Upper lobe of left lung (tissue), 6 donors: ENCODE measurements at regions not wholly inside any gene's neighbourhood (a gene's known extent, or its start where the extent isn't known, plus 50 kb on each side); places are given as distances from the start of the nearest gene placed in this dataset.

Experiments used
- ATAC-seq, 2 donors: fragments of 200-7000 bp; cut with Tn5 transposase; one replicate each; pipeline ENCODE4 v1.9.1; 2022; ENCODE audit warnings: mild to moderate bottlenecking in 2 of 2, moderate library complexity in 2 of 2; ENCODE audit not compliant: low FRiP score in 2 of 2
- DNase-seq, 2 donors: peaks; one replicate each; pipeline ENCODE4 v3.0.0-alpha.2; 2019 to 2020
- H3K27ac ChIP-seq, 4 donors: fragments of 200-600 bp; sonication (generic); one replicate each; pipeline ENCODE4 v1.5.1; 2016 to 2019
- H3K27me3 ChIP-seq, 4 donors: fragments of 200-600 bp; sonication (generic); one replicate each; pipeline ENCODE4 v1.5.1; 2017 to 2019
- H3K36me3 ChIP-seq, 4 donors: fragments of 200-600 bp; sonication (generic); one replicate each; pipeline ENCODE4 v1.5.1; 2016 to 2019
- H3K4me1 ChIP-seq, 4 donors: fragments of 200-600 bp; sonication (generic); one replicate each; pipeline ENCODE4 v1.5.1; 2018 to 2019
- H3K4me3 ChIP-seq, 4 donors: fragments of 200-600 bp; sonication (generic); one replicate each; pipeline ENCODE4 v1.5.1; 2017 to 2019; ENCODE audit warnings: mild to moderate bottlenecking in 2 of 4, moderate library complexity in 1 of 4
- H3K9me3 ChIP-seq, 4 donors: fragments of 200-600 bp; sonication (generic); one replicate each; pipeline ENCODE4 v1.5.1; 2018 to 2019
- CTCF ChIP-seq, 6 experiments: fragments of 450-650 bp in 4 of 6; fragments of 200-600 bp in 2 of 6; sonication (generic) in 2 of 6; IDR thresholded peaks; one replicate each; pipeline ENCODE4 v1.5.1; 2016 to 2019; ENCODE audit warnings: antibody characterized with exemption in 6 of 6
- EP300 ChIP-seq, 4 donors: sonication (generic); formaldehyde crosslinking; IDR thresholded peaks; one replicate each; pipeline ENCODE4 v1.5.1; 2017; ENCODE audit warnings: antibody characterized with exemption in 4 of 4, control low read depth in 2 of 4
- POLR2A ChIP-seq, 4 donors: fragments of 450-650 bp; IDR thresholded peaks; one replicate each; pipeline ENCODE4 v1.5.1; 2016 to 2017; ENCODE audit warnings: antibody characterized with exemption in 4 of 4, mild to moderate bottlenecking in 2 of 4
- POLR2AphosphoS5 ChIP-seq, 2 donors: sonication (generic); formaldehyde crosslinking; IDR thresholded peaks; one replicate each; pipeline ENCODE4 v1.5.1; 2017; ENCODE audit warnings: antibody characterized with exemption in 2 of 2
- WGBS, 2 donors: methylation state at CpG; one replicate each; pipeline ENCODE4 v1.1.5; 2017 to 2018; 5-methylcytosine and 5-hydroxymethylcytosine counted together
- donor health status: DM: no; HTN: no; CAD: no; lungs with moderate emphysema.
- donor health status: DM: no; HTN: yes; CAD: no; lungs with severe emphysema.

GRCh38 chr2:236632295-236633218 is 62.9 kb downstream of the ACKR3 start:
- ATAC-seq = no peak
- H3K27me3 ChIP-seq = no peaks in the 10 kb centered on the region
- H3K4me1 ChIP-seq = no peaks in the 10 kb centered on the region
- DNase-seq = peak in 1 of 2 donors; percentile 12
- whole genome bisulfite sequencing, 2 donors = 90 to 91% methylated on average over 9 to 11 of the region's 11 CpGs
- H3K27ac ChIP-seq = no peak overlapping the region
- TF ChIP-seq POLR2AphosphoS5 (IDR thresholded peaks at IDR 0.05) (no peak), CTCF (IDR thresholded peaks at IDR 0.05) (no peak), POLR2A (IDR thresholded peaks at IDR 0.05) (no peak), EP300 (IDR thresholded peaks at IDR 0.05) (no peak)
- no peaks in the 10 kb centered on the region for H3K9me3 ChIP-seq
- no peaks in the 10 kb centered on the region for H3K36me3 ChIP-seq
- no peak overlapping the region for H3K4me3 ChIP-seq

GRCh38 chr2:236633219-236633570 is 63.6 kb downstream of the ACKR3 start:
- Histone ChIP-seq H3K27me3 (no peaks in the 10 kb centered on the region), H3K9me3 (no peaks in the 10 kb centered on the region), H3K27ac (no peak overlapping the region), H3K36me3 (no peaks in the 10 kb centered on the region), H3K4me1 (no peaks in the 10 kb centered on the region), H3K4me3 (no peak overlapping the region)
- no peak for ATAC-seq
- peak in 1 of 2 donors; percentile 12 for DNase-seq
- 72 to 86% methylated on average over 5 of the region's 5 CpGs for WGBS, 2 donors
- no peak for TF ChIP-seq EP300 (IDR thresholded peaks at IDR 0.05)
- TF ChIP-seq POLR2AphosphoS5 (IDR thresholded peaks at IDR 0.05) = no peak
- no peak for TF ChIP-seq POLR2A (IDR thresholded peaks at IDR 0.05)
- no peak for TF ChIP-seq CTCF (IDR thresholded peaks at IDR 0.05)

- ATAC-seq (no peak), DNase-seq (peak in 1 of 2 donors; percentile 18)
- H3K9me3 ChIP-seq = no peaks in the 10 kb centered on the region
- no peaks in the 10 kb centered on the region for H3K36me3 ChIP-seq
- H3K4me1 ChIP-seq = no peaks in the 10 kb centered on the region
- H3K27ac ChIP-seq = no peak overlapping the region
- H3K4me3 ChIP-seq = no peak overlapping the region
- no peaks in the 10 kb centered on the region for H3K27me3 ChIP-seq
- 93 to 94% methylated on average over 25 to 26 of the region's 26 CpGs for WGBS, 2 donors
- TF ChIP-seq POLR2A (IDR thresholded peaks at IDR 0.05) (no peak), CTCF (IDR thresholded peaks at IDR 0.05) (no peak), POLR2AphosphoS5 (IDR thresholded peaks at IDR 0.05) (no peak), EP300 (IDR thresholded peaks at IDR 0.05) (no peak)
These were observed 64.3 kb downstream of the ACKR3 start for GRCh38 chr2:236633775-236634560.

- Histone ChIP-seq H3K27ac (no peak overlapping the region), H3K4me3 (no peak overlapping the region), H3K9me3 (peaks cover 0 to 9% (median 7%) of the 10 kb centered on the region in 4 donors), H3K27me3 (no peaks in the 10 kb centered on the region), H3K4me1 (no peaks in the 10 kb centered on the region), H3K36me3 (no peaks in the 10 kb centered on the region)
- no peak for TF ChIP-seq POLR2A (IDR thresholded peaks at IDR 0.05)
- TF ChIP-seq CTCF (IDR thresholded peaks at IDR 0.05) = no peak
- no peak for TF ChIP-seq POLR2AphosphoS5 (IDR thresholded peaks at IDR 0.05)
- no peak for TF ChIP-seq EP300 (IDR thresholded peaks at IDR 0.05)
- ATAC-seq (no peak), DNase-seq (peak in 1 of 2 donors; percentile 2)
- WGBS, 2 donors = 87 to 93% methylated on average over 7 of the region's 7 CpGs
These were observed 66.6 kb downstream of the ACKR3 start for GRCh38 chr2:236636261-236636660.
